B cell (primary cell): ENCODE measurements at regions not wholly inside any gene's neighbourhood (a gene's known extent, or its start where the extent isn't known, plus 50 kb on each side); places are given as distances from the start of the nearest gene placed in this dataset.

Experiments used
- CTCF ChIP-seq: fragments of 200-600 bp; IDR thresholded peaks from one replicate; pipeline ENCODE4 v1.8.0; 2022; ENCODE audit warnings: antibody characterized with exemption, mild to moderate bottlenecking
- EZH2 ChIP-seq: IDR thresholded peaks from 2 replicates; pipeline ENCODE4 v1.6.1; 2012; ENCODE audit warnings: borderline replicate concordance, low read depth, mild to moderate bottlenecking, moderate library complexity, low read length; ENCODE audit not compliant: insufficient read depth, poor library complexity, severe bottlenecking

- TF ChIP-seq CTCF (no peak), EZH2 (no peak)
Observed at GRCh38 chr6:19699932-19700331, 137.2 kb upstream of the ID4 start.
